Kidney epithelial cell (primary cell): ENCODE measurements at regions not wholly inside any gene's neighbourhood (a gene's known extent, or its start where the extent isn't known, plus 50 kb on each side); places are given as distances from the start of the nearest gene placed in this dataset.

Experiments
- DNase-seq: peaks from one replicate; pipeline ENCODE4 v3.0.0-alpha.2; 2010; ENCODE audit warnings: low read depth
- H3K27me3 ChIP-seq: 2 replicates; pipeline ENCODE4 v1.6.0; 2011; ENCODE audit warnings: low read length; ENCODE audit not compliant: control insufficient read depth, insufficient read depth
- H3K36me3 ChIP-seq: 2 replicates; pipeline ENCODE4 v1.5.1; 2011; ENCODE audit warnings: low read length; ENCODE audit not compliant: control insufficient read depth, insufficient read depth
- H3K4me3 ChIP-seq: 2 replicates; pipeline ENCODE4 v1.5.1; 2011; ENCODE audit warnings: low read depth, mild to moderate bottlenecking, control low read depth, low read length
- CTCF ChIP-seq: IDR thresholded peaks from 2 replicates; pipeline ENCODE4 v1.5.1; 2011; ENCODE audit warnings: mild to moderate bottlenecking, moderate library complexity, low read length, control low read depth, inconsistent platforms; ENCODE audit not compliant: insufficient read depth, poor library complexity, severe bottlenecking

- DNase-seq: no peak
- H3K4me3 ChIP-seq: no peak overlapping the region
- TF ChIP-seq CTCF: no peak
These were observed 679.2 kb upstream of the ADAMTS5 start for GRCh38 chr21:27646056-27646455.

GRCh38 chr21:27645285-27645684, 678.4 kb upstream of the ADAMTS5 start:
- no peaks in the 10 kb centered on the region for H3K27me3 ChIP-seq
- no peak for DNase-seq
- no peaks in the 10 kb centered on the region for H3K36me3 ChIP-seq
- no peak for TF ChIP-seq CTCF
- H3K4me3 ChIP-seq: no peak overlapping the region

More at GRCh38 chr21:27646056-27646455, 679.2 kb upstream of the ADAMTS5 start:
- no peaks in the 10 kb centered on the region for H3K36me3 ChIP-seq
- no peaks in the 10 kb centered on the region for H3K27me3 ChIP-seq

- H3K36me3 ChIP-seq: no peaks in the 10 kb centered on the region
- no peak overlapping the region for H3K4me3 ChIP-seq
- no peaks in the 10 kb centered on the region for H3K27me3 ChIP-seq
- no peak for DNase-seq
- no peak for TF ChIP-seq CTCF
These were observed 676.4 kb upstream of the ADAMTS5 start for GRCh38 chr21:27643326-27643725.

GRCh38 chr21:27639286-27639685, 672.4 kb upstream of the ADAMTS5 start:
- no peak for DNase-seq
- H3K27me3 ChIP-seq: no peaks in the 10 kb centered on the region
- no peak overlapping the region for H3K4me3 ChIP-seq
- H3K36me3 ChIP-seq: no peaks in the 10 kb centered on the region
- no peak for TF ChIP-seq CTCF

GRCh38 chr21:27636656-27637055, 669.8 kb upstream of the ADAMTS5 start:
- TF ChIP-seq CTCF: no peak
- no peak for DNase-seq
- H3K36me3 ChIP-seq: no peaks in the 10 kb centered on the region
- no peaks in the 10 kb centered on the region for H3K27me3 ChIP-seq
- H3K4me3 ChIP-seq: no peak overlapping the region

GRCh38 chr21:27633631-27634030, 666.7 kb upstream of the ADAMTS5 start:
- no peak overlapping the region for H3K4me3 ChIP-seq
- H3K36me3 ChIP-seq: no peaks in the 10 kb centered on the region
- no peaks in the 10 kb centered on the region for H3K27me3 ChIP-seq
- no peak for TF ChIP-seq CTCF
- DNase-seq: no peak
